ENCODE measurements at regions not wholly inside any gene's neighbourhood (a gene's known extent, or its start where the extent isn't known, plus 50 kb on each side); places are given as distances from the start of the nearest gene placed in this dataset.

GRCh38 chr4:117478702-117479101 lies 393.3 kb upstream of the TRAM1L1 start:
- Mint-ChIP-seq H3K4me1 (no peaks in the 10 kb centered on the region), H3K4me3 (no peak overlapping the region), H3K27ac (no peak overlapping the region), H3K27me3 (no peaks in the 10 kb centered on the region), H3K36me3 (no peaks in the 10 kb centered on the region), H3K9me3 (peaks cover 0 to 4% (median 0%) of the 10 kb centered on the region in 3 donors)
- ATAC-seq (replicated peaks in 1 of 4) (no peak), DNase-seq (no peak)
- Histone ChIP-seq H3K36me3 (ENCODE audit: control insufficient read depth in 2 of 2, extremely low read depth in 1 of 2, insufficient read depth in 1 of 2, low read length in 1 of 2) (no peaks in the 10 kb centered on the region), H3K4me1 (ENCODE audit: control insufficient read depth in 1 of 2, extremely low read depth in 1 of 2, insufficient read depth in 2 of 2, low read length in 2 of 2) (no peaks in the 10 kb centered on the region), H3K9me3 (no peaks in the 10 kb centered on the region), H3K27ac (ENCODE audit: low read length) (no peak overlapping the region), H3K27me3 (replicated peaks in 1 of 2; ENCODE audit: control insufficient read depth in 2 of 2, extremely low read depth in 1 of 2, insufficient read depth in 2 of 2, low read length in 1 of 2) (no peaks in the 10 kb centered on the region), H3K4me3 (ENCODE audit: control insufficient read depth in 1 of 2, extremely low read depth in 1 of 2, low read length in 1 of 2) (no peak overlapping the region)
- ChIA-PET CTCF (no interaction called here), POLR2A (no interaction called here)

DNA sequence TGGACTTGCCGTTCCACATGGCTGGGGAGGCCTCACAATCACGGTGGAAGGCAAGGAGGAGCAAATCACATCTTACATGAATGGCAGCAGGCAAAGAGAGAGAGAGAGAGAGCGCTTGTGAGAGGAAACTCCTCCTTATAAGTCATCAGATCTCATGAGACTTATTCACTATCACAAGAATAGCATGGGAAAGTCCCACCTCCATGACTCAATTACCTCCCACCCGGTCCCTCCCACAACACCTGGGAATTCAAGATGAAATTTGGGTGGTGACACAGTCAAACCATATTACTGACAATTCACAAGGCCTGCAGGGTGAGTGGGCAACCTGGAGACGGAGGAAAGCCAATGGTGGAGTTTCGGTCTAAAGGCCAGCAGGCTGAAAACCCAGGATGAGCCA lies 394.3 kb upstream of the TRAM1L1 start:
- no peaks in the 10 kb centered on the region for H3K4me1 ChIP-seq (ENCODE audit: control insufficient read depth in 1 of 2, extremely low read depth in 1 of 2, insufficient read depth in 2 of 2, low read length in 2 of 2)
- H3K27ac ChIP-seq (ENCODE audit: low read length): no peak overlapping the region
- no peak for ATAC-seq (replicated peaks in 1 of 4)
- H3K36me3 ChIP-seq (ENCODE audit: control insufficient read depth in 2 of 2, extremely low read depth in 1 of 2, insufficient read depth in 1 of 2, low read length in 1 of 2): no peaks in the 10 kb centered on the region
- no peak overlapping the region for H3K27ac Mint-ChIP-seq
- no peaks in the 10 kb centered on the region for H3K9me3 ChIP-seq
- H3K4me1 Mint-ChIP-seq: no peaks in the 10 kb centered on the region
- DNase-seq: no peak
- no peaks in the 10 kb centered on the region for H3K27me3 ChIP-seq (replicated peaks in 1 of 2; ENCODE audit: control insufficient read depth in 2 of 2, extremely low read depth in 1 of 2, insufficient read depth in 2 of 2, low read length in 1 of 2)
- H3K9me3 Mint-ChIP-seq: peaks cover 0 to 4% (median 0%) of the 10 kb centered on the region in 3 donors
- H3K4me3 Mint-ChIP-seq: no peak overlapping the region
- ChIA-PET POLR2A (no interaction called here), CTCF (no interaction called here)
- 61% methylated on average over 3 of the region's 6 CpGs for WGBS (ENCODE audit: insufficient coverage)
- no peaks in the 10 kb centered on the region for H3K27me3 Mint-ChIP-seq
- H3K4me3 ChIP-seq (ENCODE audit: control insufficient read depth in 1 of 2, extremely low read depth in 1 of 2, low read length in 1 of 2): no peak overlapping the region
- no peaks in the 10 kb centered on the region for H3K36me3 Mint-ChIP-seq

- H3K9me3 Mint-ChIP-seq: peaks cover 0 to 4% (median 0%) of the 10 kb centered on the region in 3 donors
- WGBS (ENCODE audit: insufficient coverage): 63% methylated on average over 1 of the region's 3 CpGs
- no peaks in the 10 kb centered on the region for H3K36me3 Mint-ChIP-seq
- no peak overlapping the region for H3K4me3 Mint-ChIP-seq
- POLR2A ChIA-PET: no interaction called here
- no peak for ATAC-seq (replicated peaks in 1 of 4)
- no peaks in the 10 kb centered on the region for H3K4me1 Mint-ChIP-seq
- Histone ChIP-seq H3K4me1 (ENCODE audit: control insufficient read depth in 1 of 2, extremely low read depth in 1 of 2, insufficient read depth in 2 of 2, low read length in 2 of 2) (no peaks in the 10 kb centered on the region), H3K4me3 (ENCODE audit: control insufficient read depth in 1 of 2, extremely low read depth in 1 of 2, low read length in 1 of 2) (no peak overlapping the region), H3K36me3 (ENCODE audit: control insufficient read depth in 2 of 2, extremely low read depth in 1 of 2, insufficient read depth in 1 of 2, low read length in 1 of 2) (no peaks in the 10 kb centered on the region), H3K9me3 (no peaks in the 10 kb centered on the region), H3K27me3 (replicated peaks in 1 of 2; ENCODE audit: control insufficient read depth in 2 of 2, extremely low read depth in 1 of 2, insufficient read depth in 2 of 2, low read length in 1 of 2) (no peaks in the 10 kb centered on the region), H3K27ac (ENCODE audit: low read length) (no peak overlapping the region)
- no peak overlapping the region for H3K27ac Mint-ChIP-seq
- CTCF ChIA-PET: no interaction called here
- DNase-seq: no peak
- no peaks in the 10 kb centered on the region for H3K27me3 Mint-ChIP-seq
Observed at GRCh38 chr4:117481742-117482141, 396.4 kb upstream of the TRAM1L1 start.

DNA sequence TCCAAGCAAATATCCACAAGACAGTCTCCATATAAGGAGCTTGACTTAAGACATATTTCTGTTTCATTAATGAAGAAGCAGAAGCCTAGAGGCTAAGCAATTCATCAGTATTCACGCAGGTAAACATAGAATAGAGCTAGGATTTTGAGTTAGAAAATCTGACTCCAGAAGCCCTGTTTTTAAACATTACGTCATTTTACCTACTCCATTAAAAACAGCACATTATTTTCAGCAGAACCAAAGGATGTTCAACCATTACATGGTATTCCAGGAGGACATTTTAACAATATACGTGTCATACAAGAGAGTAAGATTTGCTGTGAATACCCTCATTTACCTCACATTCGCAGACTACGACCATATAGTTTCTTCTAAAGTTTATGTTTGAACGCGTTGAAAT lies 403.3 kb upstream of the TRAM1L1 start:
- Histone ChIP-seq H3K27ac (ENCODE audit: low read length) (no peak overlapping the region), H3K36me3 (ENCODE audit: control insufficient read depth in 2 of 2, extremely low read depth in 1 of 2, insufficient read depth in 1 of 2, low read length in 1 of 2) (no peaks in the 10 kb centered on the region), H3K9me3 (no peaks in the 10 kb centered on the region), H3K27me3 (replicated peaks in 1 of 2; ENCODE audit: control insufficient read depth in 2 of 2, extremely low read depth in 1 of 2, insufficient read depth in 2 of 2, low read length in 1 of 2) (no peaks in the 10 kb centered on the region), H3K4me1 (ENCODE audit: control insufficient read depth in 1 of 2, extremely low read depth in 1 of 2, insufficient read depth in 2 of 2, low read length in 2 of 2) (no peaks in the 10 kb centered on the region), H3K4me3 (ENCODE audit: control insufficient read depth in 1 of 2, extremely low read depth in 1 of 2, low read length in 1 of 2) (no peak overlapping the region)
- ATAC-seq (replicated peaks in 1 of 4) (no peak), DNase-seq (no peak)
- Mint-ChIP-seq H3K4me1 (no peaks in the 10 kb centered on the region), H3K27me3 (no peaks in the 10 kb centered on the region), H3K36me3 (no peaks in the 10 kb centered on the region), H3K27ac (no peak overlapping the region), H3K9me3 (peaks cover 0 to 4% (median 0%) of the 10 kb centered on the region in 3 donors), H3K4me3 (no peak overlapping the region)
- CTCF ChIA-PET: no interaction called here
- no CpG with 5 or more reads among the region's 7 CpGs for WGBS (ENCODE audit: insufficient coverage)
- POLR2A ChIA-PET: no interaction called here

DNA sequence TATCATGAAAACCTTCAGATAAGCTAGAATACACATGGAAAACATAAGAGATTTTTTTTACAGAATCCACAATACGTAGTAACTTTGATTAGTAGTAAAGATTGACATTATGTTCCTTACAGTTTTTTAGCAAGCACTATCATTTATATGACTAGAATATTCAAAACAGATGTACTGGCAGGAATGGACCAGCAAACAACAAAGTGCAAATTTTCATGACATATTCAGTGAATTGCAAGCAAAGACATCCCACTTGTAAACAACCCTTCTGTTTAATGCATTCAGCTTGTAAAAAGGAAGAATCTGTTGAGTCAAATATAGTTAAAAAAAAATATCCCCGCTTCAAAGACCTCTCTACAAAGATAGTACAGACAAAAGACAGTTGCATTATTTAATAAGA lies 403.7 kb upstream of the TRAM1L1 start:
- ChIA-PET CTCF (no interaction called here), POLR2A (no interaction called here)
- Mint-ChIP-seq H3K4me3 (no peak overlapping the region), H3K27ac (no peak overlapping the region), H3K27me3 (no peaks in the 10 kb centered on the region), H3K36me3 (no peaks in the 10 kb centered on the region), H3K9me3 (peaks cover 0 to 4% (median 0%) of the 10 kb centered on the region in 3 donors), H3K4me1 (no peaks in the 10 kb centered on the region)
- no peaks in the 10 kb centered on the region for H3K36me3 ChIP-seq (ENCODE audit: control insufficient read depth in 2 of 2, extremely low read depth in 1 of 2, insufficient read depth in 1 of 2, low read length in 1 of 2)
- ATAC-seq (replicated peaks in 1 of 4): no peak
- H3K9me3 ChIP-seq: no peaks in the 10 kb centered on the region
- H3K4me1 ChIP-seq (ENCODE audit: control insufficient read depth in 1 of 2, extremely low read depth in 1 of 2, insufficient read depth in 2 of 2, low read length in 2 of 2): no peaks in the 10 kb centered on the region
- no peak for DNase-seq
- no peak overlapping the region for H3K27ac ChIP-seq (ENCODE audit: low read length)
- H3K27me3 ChIP-seq (replicated peaks in 1 of 2; ENCODE audit: control insufficient read depth in 2 of 2, extremely low read depth in 1 of 2, insufficient read depth in 2 of 2, low read length in 1 of 2): no peaks in the 10 kb centered on the region
- no peak overlapping the region for H3K4me3 ChIP-seq (ENCODE audit: control insufficient read depth in 1 of 2, extremely low read depth in 1 of 2, low read length in 1 of 2)
- WGBS (ENCODE audit: insufficient coverage): no CpG with 5 or more reads among the region's 2 CpGs

GRCh38 chr4:117491516-117491915 lies 406.1 kb upstream of the TRAM1L1 start:
- H3K36me3 Mint-ChIP-seq: no peaks in the 10 kb centered on the region
- H3K27me3 Mint-ChIP-seq: no peaks in the 10 kb centered on the region
- Histone ChIP-seq H3K27me3 (replicated peaks in 1 of 2; ENCODE audit: control insufficient read depth in 2 of 2, extremely low read depth in 1 of 2, insufficient read depth in 2 of 2, low read length in 1 of 2) (no peaks in the 10 kb centered on the region), H3K36me3 (ENCODE audit: control insufficient read depth in 2 of 2, extremely low read depth in 1 of 2, insufficient read depth in 1 of 2, low read length in 1 of 2) (no peaks in the 10 kb centered on the region), H3K4me1 (ENCODE audit: control insufficient read depth in 1 of 2, extremely low read depth in 1 of 2, insufficient read depth in 2 of 2, low read length in 2 of 2) (no peaks in the 10 kb centered on the region), H3K9me3 (no peaks in the 10 kb centered on the region), H3K4me3 (ENCODE audit: control insufficient read depth in 1 of 2, extremely low read depth in 1 of 2, low read length in 1 of 2) (no peak overlapping the region), H3K27ac (ENCODE audit: low read length) (no peak overlapping the region)
- no peaks in the 10 kb centered on the region for H3K4me1 Mint-ChIP-seq
- ATAC-seq (replicated peaks in 1 of 4): no peak
- no peak overlapping the region for H3K27ac Mint-ChIP-seq
- no peak for DNase-seq
- ChIA-PET CTCF (no interaction called here), POLR2A (no interaction called here)
- WGBS (ENCODE audit: insufficient coverage): 82% methylated on average over 2 of the region's 3 CpGs
- H3K9me3 Mint-ChIP-seq: peaks cover 0 to 4% (median 0%) of the 10 kb centered on the region in 3 donors
- no peak overlapping the region for H3K4me3 Mint-ChIP-seq

DNA sequence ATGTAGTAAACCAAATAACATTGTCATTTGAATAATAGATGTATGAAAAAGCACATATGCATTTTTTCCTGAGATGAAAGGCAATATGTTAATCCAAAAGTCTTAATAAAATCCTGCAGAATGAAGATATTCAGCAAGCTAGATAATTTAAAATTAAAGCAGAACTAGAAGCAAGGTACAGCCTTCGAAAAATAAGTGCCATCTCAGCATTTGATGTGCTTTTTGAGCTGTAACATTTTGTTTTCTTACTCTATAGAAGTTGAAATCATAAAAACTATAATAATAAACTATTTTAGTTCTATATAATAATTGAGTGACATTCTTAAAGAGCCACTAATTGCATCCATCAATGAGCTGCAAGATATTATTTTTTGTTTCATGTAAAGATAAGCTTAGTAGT lies 410.4 kb upstream of the TRAM1L1 start:
- Mint-ChIP-seq H3K4me1 (no peaks in the 10 kb centered on the region), H3K27ac (no peak overlapping the region), H3K27me3 (no peaks in the 10 kb centered on the region), H3K4me3 (no peak overlapping the region), H3K36me3 (no peaks in the 10 kb centered on the region), H3K9me3 (peaks cover 0 to 2% (median 0%) of the 10 kb centered on the region in 3 donors)
- DNase-seq (no peak), ATAC-seq (replicated peaks in 1 of 4) (no peak)
- no CpG with 5 or more reads among the region's 1 CpG for WGBS (ENCODE audit: insufficient coverage)
- H3K27ac ChIP-seq (ENCODE audit: low read length): no peak overlapping the region
- no peaks in the 10 kb centered on the region for H3K27me3 ChIP-seq (replicated peaks in 1 of 2; ENCODE audit: control insufficient read depth in 2 of 2, extremely low read depth in 1 of 2, insufficient read depth in 2 of 2, low read length in 1 of 2)
- H3K36me3 ChIP-seq (ENCODE audit: control insufficient read depth in 2 of 2, extremely low read depth in 1 of 2, insufficient read depth in 1 of 2, low read length in 1 of 2): no peaks in the 10 kb centered on the region
- H3K9me3 ChIP-seq: no peaks in the 10 kb centered on the region
- ChIA-PET CTCF (interaction anchor here in 1 of 2 donors (0.6 kb wide), 1 partner anchor 90 kb away, joined by 4 read pairs; no protein-coding TSS in a partner anchor), POLR2A (no interaction called here)
- H3K4me1 ChIP-seq (ENCODE audit: control insufficient read depth in 1 of 2, extremely low read depth in 1 of 2, insufficient read depth in 2 of 2, low read length in 2 of 2): no peaks in the 10 kb centered on the region
- no peak overlapping the region for H3K4me3 ChIP-seq (ENCODE audit: control insufficient read depth in 1 of 2, extremely low read depth in 1 of 2, low read length in 1 of 2)

Data from T-cell (primary cell).